Peyer's patch (tissue), 4 donors: ENCODE measurements at regions not wholly inside any gene's neighbourhood (a gene's known extent, or its start where the extent isn't known, plus 50 kb on each side); places are given as distances from the start of the nearest gene placed in this dataset.

ENCODE experiments used
- POLR2A ChIP-seq, 2 donors: fragments of 450-650 bp; IDR thresholded peaks; one replicate each; pipeline ENCODE4 v1.5.1; 2017; ENCODE audit warnings: antibody characterized with exemption in 2 of 2, mild to moderate bottlenecking in 2 of 2, moderate library complexity in 2 of 2
- TF ChIP-seq, protein P1 (sequence below), 6 experiments: fragments of 450-650 bp in 4 of 6; fragments of 200-600 bp in 2 of 6; sonication (generic) in 1 of 6; IDR thresholded peaks; one replicate each; pipeline ENCODE4 v1.5.1; 2017 to 2019; ENCODE audit warnings: antibody characterized with exemption in 6 of 6, mild to moderate bottlenecking in 3 of 6, moderate library complexity in 1 of 6

DNA sequence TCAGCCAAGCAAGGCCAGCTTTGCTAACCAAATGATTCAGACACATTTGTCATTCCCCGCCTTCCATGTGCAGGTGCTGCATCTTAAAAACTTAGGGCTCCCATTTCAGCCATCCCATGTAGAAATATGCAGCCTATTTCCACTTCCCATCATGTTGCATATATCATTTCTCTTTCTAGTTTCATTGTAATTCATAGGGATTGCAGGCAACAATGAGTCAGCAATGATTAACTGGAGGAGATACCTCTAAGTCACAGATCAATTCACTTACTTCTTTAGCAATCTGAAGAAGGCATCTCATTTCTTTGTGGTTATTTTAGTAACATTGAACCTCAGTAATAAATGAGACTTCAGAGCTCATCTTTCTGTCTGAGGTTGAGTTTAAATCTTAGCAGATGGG lies 276.1 kb upstream of the PKDCC start:
- TF ChIP-seq, protein P1, sequence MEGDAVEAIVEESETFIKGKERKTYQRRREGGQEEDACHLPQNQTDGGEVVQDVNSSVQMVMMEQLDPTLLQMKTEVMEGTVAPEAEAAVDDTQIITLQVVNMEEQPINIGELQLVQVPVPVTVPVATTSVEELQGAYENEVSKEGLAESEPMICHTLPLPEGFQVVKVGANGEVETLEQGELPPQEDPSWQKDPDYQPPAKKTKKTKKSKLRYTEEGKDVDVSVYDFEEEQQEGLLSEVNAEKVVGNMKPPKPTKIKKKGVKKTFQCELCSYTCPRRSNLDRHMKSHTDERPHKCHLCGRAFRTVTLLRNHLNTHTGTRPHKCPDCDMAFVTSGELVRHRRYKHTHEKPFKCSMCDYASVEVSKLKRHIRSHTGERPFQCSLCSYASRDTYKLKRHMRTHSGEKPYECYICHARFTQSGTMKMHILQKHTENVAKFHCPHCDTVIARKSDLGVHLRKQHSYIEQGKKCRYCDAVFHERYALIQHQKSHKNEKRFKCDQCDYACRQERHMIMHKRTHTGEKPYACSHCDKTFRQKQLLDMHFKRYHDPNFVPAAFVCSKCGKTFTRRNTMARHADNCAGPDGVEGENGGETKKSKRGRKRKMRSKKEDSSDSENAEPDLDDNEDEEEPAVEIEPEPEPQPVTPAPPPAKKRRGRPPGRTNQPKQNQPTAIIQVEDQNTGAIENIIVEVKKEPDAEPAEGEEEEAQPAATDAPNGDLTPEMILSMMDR (IDR thresholded peaks at IDR 0.05), result no peak
- no peak for TF ChIP-seq POLR2A (IDR thresholded peaks at IDR 0.05)
